GM20000 (cell line): ENCODE measurements at regions not wholly inside any gene's neighbourhood (a gene's known extent, or its start where the extent isn't known, plus 50 kb on each side); places are given as distances from the start of the nearest gene placed in this dataset.

Source experiments
- DNase-seq: peaks from one replicate; pipeline ENCODE4 v3.0.0; 2012; ENCODE audit warnings: low spot score
- TF ChIP-seq, protein P1 (sequence below): IDR thresholded peaks from 2 replicates; pipeline ENCODE4 v1.5.1; 2012; ENCODE audit warnings: mild to moderate bottlenecking, control low read depth; ENCODE audit errors: extremely low read depth, missing control alignments

- no peak for DNase-seq
- TF ChIP-seq, protein P1, sequence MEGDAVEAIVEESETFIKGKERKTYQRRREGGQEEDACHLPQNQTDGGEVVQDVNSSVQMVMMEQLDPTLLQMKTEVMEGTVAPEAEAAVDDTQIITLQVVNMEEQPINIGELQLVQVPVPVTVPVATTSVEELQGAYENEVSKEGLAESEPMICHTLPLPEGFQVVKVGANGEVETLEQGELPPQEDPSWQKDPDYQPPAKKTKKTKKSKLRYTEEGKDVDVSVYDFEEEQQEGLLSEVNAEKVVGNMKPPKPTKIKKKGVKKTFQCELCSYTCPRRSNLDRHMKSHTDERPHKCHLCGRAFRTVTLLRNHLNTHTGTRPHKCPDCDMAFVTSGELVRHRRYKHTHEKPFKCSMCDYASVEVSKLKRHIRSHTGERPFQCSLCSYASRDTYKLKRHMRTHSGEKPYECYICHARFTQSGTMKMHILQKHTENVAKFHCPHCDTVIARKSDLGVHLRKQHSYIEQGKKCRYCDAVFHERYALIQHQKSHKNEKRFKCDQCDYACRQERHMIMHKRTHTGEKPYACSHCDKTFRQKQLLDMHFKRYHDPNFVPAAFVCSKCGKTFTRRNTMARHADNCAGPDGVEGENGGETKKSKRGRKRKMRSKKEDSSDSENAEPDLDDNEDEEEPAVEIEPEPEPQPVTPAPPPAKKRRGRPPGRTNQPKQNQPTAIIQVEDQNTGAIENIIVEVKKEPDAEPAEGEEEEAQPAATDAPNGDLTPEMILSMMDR = no peak
These were observed 376.6 kb upstream of the JAG1 start for GRCh38 chr20:11050350-11050749.

DNA sequence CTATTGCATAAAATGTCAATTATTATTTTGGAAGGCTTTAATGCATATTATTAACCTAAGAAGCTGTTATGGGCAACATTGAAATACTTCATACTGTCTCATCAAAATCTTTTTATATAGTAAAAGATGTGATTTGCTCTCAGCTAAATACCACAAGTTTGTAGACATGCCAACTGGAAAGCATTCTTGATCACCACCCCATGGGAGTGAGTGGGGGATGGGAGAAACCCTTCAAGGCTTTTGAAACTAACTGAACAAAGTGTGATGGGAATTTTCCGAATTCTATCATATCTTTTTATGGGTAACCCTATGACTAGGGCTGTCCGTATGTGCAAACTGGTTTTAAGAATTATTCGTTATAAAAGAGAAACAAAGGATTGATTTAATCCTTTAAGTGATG is 377.3 kb upstream of the JAG1 start:
- no peak for DNase-seq

DNA sequence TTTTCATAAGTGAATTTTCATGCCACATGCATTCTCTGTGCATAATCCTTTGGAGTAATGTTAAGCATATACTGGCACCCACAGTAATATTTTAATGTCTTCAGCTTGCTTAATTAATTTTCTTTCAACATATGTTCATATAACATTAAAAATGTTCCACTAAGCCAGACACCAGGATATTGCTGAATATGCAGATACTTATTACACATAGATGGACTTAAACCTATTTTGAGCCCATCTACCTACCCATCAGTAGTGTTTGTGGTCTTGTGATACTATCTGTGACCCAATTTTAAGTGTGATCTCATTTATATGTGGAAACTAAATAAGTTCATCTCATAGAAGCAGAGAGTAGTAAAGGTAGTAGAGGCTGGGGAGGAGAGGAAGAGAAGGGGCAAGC is 379.5 kb upstream of the JAG1 start:
- no peak for DNase-seq
- TF ChIP-seq, protein P1 = no peak

More for the DNA sequence above, 377.3 kb upstream of the JAG1 start:
- TF ChIP-seq, protein P1 = no peak

- DNase-seq = no peak
- TF ChIP-seq, protein P1 = no peak
These were observed 380.6 kb upstream of the JAG1 start for GRCh38 chr20:11054266-11054993.

- TF ChIP-seq, protein P1 = no peak
- no peak for DNase-seq
These were observed 382.6 kb upstream of the JAG1 start for GRCh38 chr20:11056414-11056813.

GRCh38 chr20:11057624-11058023 is 383.8 kb upstream of the JAG1 start:
- TF ChIP-seq, protein P1 = no peak
- DNase-seq = no peak

DNA sequence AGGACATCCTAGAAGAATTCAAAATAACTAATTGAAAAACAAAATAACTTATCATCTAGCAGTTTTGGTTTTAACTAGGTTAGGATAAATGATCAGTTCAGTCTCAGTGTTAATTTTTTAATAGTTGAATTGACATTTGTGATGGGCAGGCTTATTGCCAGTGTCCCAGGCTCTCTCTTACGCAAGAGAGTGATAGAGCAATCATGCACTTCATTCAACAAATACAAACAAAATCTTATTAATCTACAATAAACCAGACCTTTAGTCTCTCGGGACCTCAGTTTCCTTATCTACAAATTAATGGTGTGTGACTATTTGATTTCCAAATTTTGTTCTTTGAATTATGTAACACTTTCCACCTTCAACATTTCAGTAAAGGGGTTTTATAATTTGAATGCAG is 385.9 kb upstream of the JAG1 start:
- no peak for DNase-seq
- TF ChIP-seq, protein P1 = no peak
